PFSK-1 (cell line): ENCODE measurements at regions not wholly inside any gene's neighbourhood (a gene's known extent, or its start where the extent isn't known, plus 50 kb on each side); places are given as distances from the start of the nearest gene placed in this dataset.

Experiments used
- FOXP2 ChIP-seq: optimal IDR thresholded peaks from 2 replicates; pipeline ENCODE3; 2011; ENCODE audit warnings: borderline replicate concordance, control low read depth, inconsistent platforms; ENCODE audit not compliant: insufficient read depth; ENCODE audit errors: extremely low read length, extremely low read depth
- POLR2AphosphoS5 ChIP-seq: IDR thresholded peaks from 2 replicates; pipeline ENCODE4 v1.6.1; 2012; ENCODE audit warnings: low read depth, mild to moderate bottlenecking, control low read depth, low read length, moderate library complexity
- REST ChIP-seq, 2 experiments: IDR thresholded peaks; 2 replicates each; pipeline versions ENCODE4 v1.6.1 to v1.8.0; 2011 to 2012; ENCODE audit warnings: low read depth in 2 of 2, low read length in 2 of 2, control low read depth in 1 of 2, inconsistent platforms in 1 of 2, mild to moderate bottlenecking in 1 of 2, moderate library complexity in 1 of 2; ENCODE audit not compliant: insufficient read depth in 1 of 2
- SIN3A ChIP-seq: IDR thresholded peaks from 2 replicates; pipeline ENCODE4 v1.6.1; 2012; ENCODE audit warnings: mild to moderate bottlenecking, low read length, moderate library complexity, borderline replicate concordance; ENCODE audit not compliant: insufficient read depth
- TAF1 ChIP-seq: IDR thresholded peaks from 2 replicates; pipeline ENCODE4 v1.6.1; 2012; ENCODE audit warnings: low read length, control low read depth, borderline replicate concordance; ENCODE audit not compliant: insufficient read depth

- no peak for TF ChIP-seq FOXP2
- no peak for TF ChIP-seq SIN3A
- TF ChIP-seq POLR2AphosphoS5 = no peak
- TF ChIP-seq TAF1 = no peak
Observed at GRCh38 chrX:39755143-39756032, 342.4 kb downstream of the BCOR start.

- TF ChIP-seq POLR2AphosphoS5 (no peak), TAF1 (no peak), SIN3A (no peak), FOXP2 (no peak), REST (IDR thresholded peaks at IDR 0.05; ENCODE audit: insufficient read depth in 1 of 2, low read depth in 2 of 2, low read length in 2 of 2) (no peak)
Observed at GRCh38 chrX:39756086-39756883, 341.5 kb downstream of the BCOR start.

GRCh38 chrX:39757971-39758370 is 339.8 kb downstream of the BCOR start:
- TF ChIP-seq REST (IDR thresholded peaks at IDR 0.05; ENCODE audit: insufficient read depth in 1 of 2, low read depth in 2 of 2, low read length in 2 of 2) = no peak
- no peak for TF ChIP-seq FOXP2
- no peak for TF ChIP-seq POLR2AphosphoS5
- TF ChIP-seq TAF1 = no peak
- no peak for TF ChIP-seq SIN3A

- TF ChIP-seq FOXP2 = no peak
- no peak for TF ChIP-seq TAF1
- no peak for TF ChIP-seq POLR2AphosphoS5
- TF ChIP-seq REST (IDR thresholded peaks at IDR 0.05; ENCODE audit: insufficient read depth in 1 of 2, low read depth in 2 of 2, low read length in 2 of 2) = no peak
Observed at GRCh38 chrX:39758791-39759525, 338.8 kb downstream of the BCOR start.

- TF ChIP-seq TAF1 = no peak
- no peak for TF ChIP-seq POLR2AphosphoS5
- TF ChIP-seq REST (IDR thresholded peaks at IDR 0.05; ENCODE audit: insufficient read depth in 1 of 2, low read depth in 2 of 2, low read length in 2 of 2) = no peak
- TF ChIP-seq SIN3A = no peak
- TF ChIP-seq FOXP2 = no peak
Observed at GRCh38 chrX:39759526-39760224, 338.1 kb downstream of the BCOR start.
